WI38 (cell line): ENCODE measurements at regions not wholly inside any gene's neighbourhood (a gene's known extent, or its start where the extent isn't known, plus 50 kb on each side); places are given as distances from the start of the nearest gene placed in this dataset.

ENCODE experiments used
- H3K4me3 ChIP-seq: 2 replicates; pipeline ENCODE4 v1.5.1; 2011; ENCODE audit warnings: low read depth, mild to moderate bottlenecking, control low read depth, low read length
- TF ChIP-seq, protein P1 (sequence below): IDR thresholded peaks from 2 replicates; pipeline ENCODE4 v1.5.1; 2012; ENCODE audit warnings: low read depth, mild to moderate bottlenecking, control low read depth, low read length

DNA sequence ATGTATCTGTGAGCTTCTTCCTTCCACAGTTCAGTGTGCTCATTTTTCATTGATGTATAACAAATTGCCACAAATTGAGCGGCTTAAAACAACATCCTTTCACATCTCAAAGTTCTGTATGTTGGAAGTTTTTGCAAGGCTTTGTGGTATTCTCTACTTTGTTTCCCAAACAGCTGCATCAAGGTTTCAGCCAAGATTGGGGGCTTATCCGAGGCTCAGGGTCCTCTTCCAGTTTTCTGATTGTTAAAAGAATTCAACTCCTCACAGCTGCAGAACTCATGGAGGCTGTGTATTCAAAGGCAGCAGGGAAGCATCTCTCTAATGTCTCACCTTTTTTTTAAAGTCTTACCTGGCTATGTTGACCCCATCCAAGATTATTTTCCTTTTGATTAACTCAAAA, 1369.8 kb downstream of the PCDH9 start:
- no peak overlapping the region for H3K4me3 ChIP-seq
- TF ChIP-seq, protein P1, sequence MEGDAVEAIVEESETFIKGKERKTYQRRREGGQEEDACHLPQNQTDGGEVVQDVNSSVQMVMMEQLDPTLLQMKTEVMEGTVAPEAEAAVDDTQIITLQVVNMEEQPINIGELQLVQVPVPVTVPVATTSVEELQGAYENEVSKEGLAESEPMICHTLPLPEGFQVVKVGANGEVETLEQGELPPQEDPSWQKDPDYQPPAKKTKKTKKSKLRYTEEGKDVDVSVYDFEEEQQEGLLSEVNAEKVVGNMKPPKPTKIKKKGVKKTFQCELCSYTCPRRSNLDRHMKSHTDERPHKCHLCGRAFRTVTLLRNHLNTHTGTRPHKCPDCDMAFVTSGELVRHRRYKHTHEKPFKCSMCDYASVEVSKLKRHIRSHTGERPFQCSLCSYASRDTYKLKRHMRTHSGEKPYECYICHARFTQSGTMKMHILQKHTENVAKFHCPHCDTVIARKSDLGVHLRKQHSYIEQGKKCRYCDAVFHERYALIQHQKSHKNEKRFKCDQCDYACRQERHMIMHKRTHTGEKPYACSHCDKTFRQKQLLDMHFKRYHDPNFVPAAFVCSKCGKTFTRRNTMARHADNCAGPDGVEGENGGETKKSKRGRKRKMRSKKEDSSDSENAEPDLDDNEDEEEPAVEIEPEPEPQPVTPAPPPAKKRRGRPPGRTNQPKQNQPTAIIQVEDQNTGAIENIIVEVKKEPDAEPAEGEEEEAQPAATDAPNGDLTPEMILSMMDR, result no peak

DNA sequence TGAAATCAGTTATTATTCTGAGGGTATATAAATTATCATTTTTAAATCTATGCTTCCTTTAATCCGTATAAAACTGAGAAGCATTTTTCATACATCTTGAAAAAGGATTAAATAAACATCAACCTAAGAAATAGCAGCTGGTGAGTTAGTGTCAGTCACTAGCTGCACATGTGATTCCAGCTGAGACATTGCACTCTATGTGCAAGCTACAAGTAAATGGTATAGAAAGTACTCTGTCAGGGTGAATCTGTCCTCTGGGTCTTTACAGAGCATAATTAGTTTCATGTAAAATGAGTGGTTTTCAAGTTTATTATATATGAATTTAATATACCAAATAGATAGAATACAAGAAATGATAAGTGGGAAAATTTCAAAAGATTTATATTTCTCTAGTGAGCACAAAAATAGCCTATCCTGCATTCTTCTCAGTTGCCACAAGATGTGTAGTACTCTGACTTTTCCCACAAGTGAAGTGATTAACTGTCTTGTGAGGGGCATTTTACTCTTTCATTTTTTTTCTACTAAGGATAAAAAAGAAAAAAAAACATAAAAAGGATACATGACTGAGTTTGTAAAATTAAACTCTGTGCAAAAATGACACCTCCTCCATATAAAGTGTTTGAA, 1372.1 kb downstream of the PCDH9 start:
- TF ChIP-seq, protein P1, result no peak
- no peak overlapping the region for H3K4me3 ChIP-seq

DNA sequence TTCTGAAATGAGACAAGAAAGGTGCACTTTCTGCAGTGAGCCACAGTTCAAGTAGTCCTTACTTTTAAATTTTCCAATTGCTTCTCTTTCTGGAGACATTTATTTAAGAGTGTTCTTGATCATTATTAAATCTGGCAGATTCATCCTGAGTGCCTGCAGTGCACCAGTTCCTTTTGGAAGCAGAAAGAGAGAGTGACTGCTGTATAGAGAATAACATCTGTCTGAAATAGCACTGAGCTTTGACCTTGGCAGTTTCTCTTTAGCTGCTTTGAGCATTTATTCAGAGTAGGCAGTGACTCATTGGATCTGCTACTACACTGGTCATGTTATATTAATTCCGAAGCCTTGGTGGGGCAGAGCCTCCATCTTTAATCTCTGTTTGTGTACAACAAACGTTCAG, 1373.7 kb downstream of the PCDH9 start:
- TF ChIP-seq, protein P1, result no peak
- no peak overlapping the region for H3K4me3 ChIP-seq

DNA sequence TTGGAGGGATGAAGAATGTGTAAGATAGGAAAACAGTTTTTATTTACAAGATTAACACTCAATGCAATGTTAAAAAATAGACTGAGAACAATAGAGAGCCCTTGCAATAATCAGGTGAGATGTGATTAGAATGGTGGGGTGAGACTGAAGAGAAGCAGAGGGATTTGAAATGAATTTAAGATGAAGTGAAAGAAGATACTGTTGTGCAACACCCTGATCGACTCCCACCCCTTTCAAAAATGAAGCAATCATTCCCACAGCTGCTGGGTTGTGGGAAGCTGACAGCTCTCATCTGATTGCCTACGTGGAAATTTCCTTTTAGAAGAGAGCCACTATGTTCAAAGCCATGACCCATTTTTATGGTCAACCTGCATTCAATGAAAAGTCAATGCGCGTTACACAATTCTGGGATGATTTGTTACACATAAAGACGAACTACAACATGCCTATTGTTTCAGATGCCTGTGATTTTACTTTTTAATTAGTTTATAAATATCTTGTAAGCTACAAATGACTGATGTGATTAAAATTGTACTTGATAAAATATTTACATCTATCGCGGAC, 1374.8 kb downstream of the PCDH9 start:
- TF ChIP-seq, protein P1, result no peak
- H3K4me3 ChIP-seq, result no peak overlapping the region

DNA sequence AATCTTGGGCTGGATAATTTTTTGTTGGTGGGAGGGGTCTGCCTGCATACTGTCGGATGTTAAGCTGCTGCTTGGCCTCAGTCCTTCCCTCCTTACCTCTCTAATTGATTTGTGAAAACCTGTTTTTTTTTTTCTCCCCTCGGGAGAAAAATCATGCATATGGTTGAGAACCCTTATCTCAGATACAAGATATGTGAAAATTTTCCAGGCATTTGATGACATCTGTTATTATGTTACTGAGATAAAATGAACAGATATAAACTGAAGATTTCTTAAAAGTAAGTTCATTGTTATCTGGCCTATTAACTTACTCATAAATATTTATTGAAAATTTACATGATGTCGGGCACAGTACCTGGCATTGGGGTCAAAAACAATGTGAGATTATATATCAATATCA, 1375.7 kb downstream of the PCDH9 start:
- no peak overlapping the region for H3K4me3 ChIP-seq
- TF ChIP-seq, protein P1, result no peak

DNA sequence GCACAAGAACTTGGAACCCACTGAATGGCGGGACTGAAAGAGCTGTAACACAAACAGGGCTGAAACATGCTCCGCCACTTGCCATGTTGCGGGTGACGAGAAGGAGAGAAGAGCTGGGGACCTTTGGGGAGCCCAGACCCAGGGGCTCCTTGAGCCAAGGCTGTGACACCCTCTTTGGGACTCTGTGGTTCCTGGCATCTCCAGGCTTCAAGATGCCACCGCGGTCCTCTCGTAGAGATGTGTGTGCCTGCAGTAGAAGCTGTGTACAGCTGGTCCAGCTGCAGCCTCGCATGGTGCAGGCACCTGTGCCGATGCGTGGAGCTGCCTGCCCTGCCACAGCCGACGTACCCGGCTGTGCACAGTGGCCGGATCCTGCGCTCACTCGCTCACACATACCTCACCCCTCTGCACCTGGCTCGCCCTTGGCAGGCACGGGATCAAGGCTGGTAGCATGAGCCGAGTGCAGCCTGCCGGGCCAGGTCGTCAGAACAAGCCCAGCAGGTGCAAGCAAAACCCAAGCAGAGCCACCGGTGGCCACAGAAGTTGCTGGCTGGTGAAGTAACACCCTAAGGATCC, 1385.8 kb downstream of the PCDH9 start:
- TF ChIP-seq, protein P1, result no peak
- no peak overlapping the region for H3K4me3 ChIP-seq

DNA sequence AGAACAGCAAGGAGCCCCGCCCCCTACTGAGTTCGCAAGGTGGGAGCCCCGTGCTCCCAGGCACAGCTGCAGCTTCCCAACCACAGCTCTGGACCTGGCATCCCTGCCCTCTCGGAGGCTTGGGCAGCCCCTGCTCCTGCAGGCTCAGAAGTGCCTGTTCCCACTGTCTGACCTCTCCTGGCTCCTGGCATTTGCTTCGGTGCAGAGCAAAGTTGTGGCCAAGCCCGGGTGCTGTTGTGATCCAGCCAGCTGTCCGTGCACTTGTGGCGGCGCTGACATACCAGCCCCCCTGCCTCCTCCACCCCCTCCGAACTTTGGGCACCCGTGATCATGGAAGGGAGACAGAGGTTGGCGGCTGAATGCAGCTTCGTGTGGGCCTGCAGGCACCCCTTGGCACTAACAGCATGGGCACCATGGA, 1386.8 kb downstream of the PCDH9 start:
- no peak overlapping the region for H3K4me3 ChIP-seq

More for the DNA sequence above, 1386.8 kb downstream of the PCDH9 start:
- TF ChIP-seq, protein P1, result no peak
